GM21515 (cell line): ENCODE measurements at regions not wholly inside any gene's neighbourhood (a gene's known extent, or its start where the extent isn't known, plus 50 kb on each side); places are given as distances from the start of the nearest gene placed in this dataset.

Experiments
- ATAC-seq: cut with Tn5 transposase; IDR thresholded peaks from one replicate; pipeline ENCODE4 v1.9.1; 2021; ENCODE audit not compliant: unreplicated experiment

DNA sequence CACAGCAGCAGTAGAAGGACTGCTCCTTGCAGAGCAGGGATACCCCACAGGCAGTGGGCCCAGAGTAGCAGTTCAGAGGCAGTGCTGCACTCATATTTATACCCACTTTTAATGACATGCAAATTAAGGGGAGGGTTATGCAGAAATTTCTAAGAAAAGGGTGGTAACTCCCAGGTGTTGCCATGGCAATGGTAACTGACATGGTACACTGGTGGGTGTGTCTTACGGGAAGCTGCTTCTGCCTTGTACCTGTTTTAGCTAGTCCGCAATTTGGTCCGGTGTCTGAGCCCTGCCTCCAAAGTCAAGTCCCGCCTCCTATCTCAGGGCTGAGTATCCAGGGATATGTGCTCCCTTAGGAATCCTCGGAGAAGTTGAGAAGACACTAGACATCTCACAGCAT lies 79.2 kb upstream of the UQCRFS1 start:
- ATAC-seq, result no peak

DNA sequence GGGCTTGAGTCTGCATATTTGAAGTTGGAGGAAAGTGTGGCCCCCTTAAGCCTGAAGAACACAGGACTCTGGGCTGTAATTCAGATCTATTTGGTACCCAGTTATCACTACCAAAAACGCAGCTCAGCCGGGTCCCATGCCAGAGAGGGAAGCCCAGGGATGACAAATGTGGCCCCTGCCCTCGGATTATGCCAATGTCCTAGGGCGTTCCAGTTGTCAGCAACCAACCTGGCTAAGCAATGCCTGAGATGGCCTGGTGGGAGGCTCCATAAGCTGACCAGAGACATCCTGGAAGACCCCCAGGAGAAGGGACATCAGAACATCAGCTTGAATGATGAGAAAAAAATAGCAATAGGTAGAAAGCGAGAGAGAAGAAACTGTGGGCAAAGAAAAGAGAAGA lies 79.6 kb upstream of the UQCRFS1 start:
- ATAC-seq, result no peak

GRCh38 chr19:29293292-29293691 lies 80.3 kb upstream of the UQCRFS1 start:
- no peak for ATAC-seq

- no peak for ATAC-seq
Measured at GRCh38 chr19:29293736-29294342, 80.9 kb upstream of the UQCRFS1 start.

GRCh38 chr19:29294343-29294811 lies 81.4 kb upstream of the UQCRFS1 start:
- no peak for ATAC-seq

- no peak for ATAC-seq
Measured at GRCh38 chr19:29295285-29295684, 82.3 kb upstream of the UQCRFS1 start.

GRCh38 chr19:29297381-29297780 lies 84.4 kb upstream of the UQCRFS1 start:
- ATAC-seq, result no peak

DNA sequence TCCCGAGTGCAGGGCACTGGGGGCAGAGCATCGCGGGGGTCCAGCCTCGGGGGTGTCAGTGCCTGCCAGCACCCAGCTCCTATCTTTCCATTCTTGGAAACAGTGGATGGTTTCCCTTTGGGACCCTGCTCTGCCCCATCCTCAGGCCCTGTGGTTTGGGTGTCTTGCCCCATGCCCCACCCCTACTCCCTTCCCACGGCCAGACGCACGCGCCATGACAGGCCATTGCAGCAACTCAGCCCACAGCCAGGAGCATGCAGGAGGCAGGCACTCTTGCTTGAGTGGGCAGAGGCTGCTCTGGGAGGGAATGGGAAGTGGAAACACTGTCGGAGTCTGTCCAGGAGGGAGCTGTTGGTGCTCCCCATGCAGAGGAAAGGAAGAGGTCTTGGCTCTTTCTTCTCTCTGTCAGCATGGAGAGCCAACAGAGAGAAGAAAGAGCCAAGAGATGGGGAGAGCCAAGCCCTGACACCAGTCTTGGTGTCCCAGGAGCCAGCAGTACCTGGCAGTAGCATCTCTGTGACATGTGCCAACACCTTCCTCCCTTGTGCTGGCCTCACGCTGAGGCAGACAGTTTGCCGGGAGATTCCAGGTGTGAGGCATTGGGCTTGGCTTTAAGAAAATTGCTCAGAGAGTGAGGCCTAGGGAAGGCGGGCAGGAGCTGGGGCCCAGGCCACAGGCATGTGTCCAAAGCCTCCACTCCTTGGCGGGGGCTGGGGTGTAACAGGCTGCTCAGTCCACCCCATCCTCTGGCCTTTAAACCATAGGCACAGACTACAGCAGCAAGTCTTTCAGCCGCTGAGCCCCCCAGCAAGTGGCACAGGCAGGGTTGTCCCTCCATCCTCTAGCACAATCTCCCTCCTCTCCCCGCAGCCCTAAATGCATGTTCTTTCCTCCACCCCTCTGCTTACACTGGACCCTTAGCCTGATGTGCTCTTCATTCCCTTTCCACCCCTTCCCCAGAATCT lies 86.7 kb upstream of the UQCRFS1 start:
- no peak for ATAC-seq

- ATAC-seq, result no peak
Measured at GRCh38 chr19:29302002-29302928, 89.3 kb upstream of the UQCRFS1 start.

- ATAC-seq, result no peak
Measured at GRCh38 chr19:29303069-29303718, 90.2 kb upstream of the UQCRFS1 start.

- no peak for ATAC-seq
Measured at GRCh38 chr19:29303719-29304090, 90.8 kb upstream of the UQCRFS1 start.

DNA sequence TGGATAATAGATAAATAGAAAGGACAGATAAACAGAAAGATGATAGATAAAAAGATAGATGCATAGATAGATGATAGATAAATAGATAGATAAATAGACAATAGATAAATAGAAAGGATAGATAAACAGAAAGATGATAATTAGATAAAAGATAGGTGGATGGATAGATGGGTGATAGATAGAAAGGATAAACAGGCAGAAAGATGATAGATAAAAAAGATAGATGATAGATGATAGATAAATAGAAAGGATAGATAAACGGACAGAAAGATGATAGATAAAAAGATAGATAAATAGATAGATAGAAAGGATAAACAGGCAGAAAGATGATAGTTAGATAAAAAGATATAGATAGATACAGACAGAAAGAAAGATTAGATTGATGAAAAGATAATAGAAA lies 92.3 kb upstream of the UQCRFS1 start:
- no peak for ATAC-seq

DNA sequence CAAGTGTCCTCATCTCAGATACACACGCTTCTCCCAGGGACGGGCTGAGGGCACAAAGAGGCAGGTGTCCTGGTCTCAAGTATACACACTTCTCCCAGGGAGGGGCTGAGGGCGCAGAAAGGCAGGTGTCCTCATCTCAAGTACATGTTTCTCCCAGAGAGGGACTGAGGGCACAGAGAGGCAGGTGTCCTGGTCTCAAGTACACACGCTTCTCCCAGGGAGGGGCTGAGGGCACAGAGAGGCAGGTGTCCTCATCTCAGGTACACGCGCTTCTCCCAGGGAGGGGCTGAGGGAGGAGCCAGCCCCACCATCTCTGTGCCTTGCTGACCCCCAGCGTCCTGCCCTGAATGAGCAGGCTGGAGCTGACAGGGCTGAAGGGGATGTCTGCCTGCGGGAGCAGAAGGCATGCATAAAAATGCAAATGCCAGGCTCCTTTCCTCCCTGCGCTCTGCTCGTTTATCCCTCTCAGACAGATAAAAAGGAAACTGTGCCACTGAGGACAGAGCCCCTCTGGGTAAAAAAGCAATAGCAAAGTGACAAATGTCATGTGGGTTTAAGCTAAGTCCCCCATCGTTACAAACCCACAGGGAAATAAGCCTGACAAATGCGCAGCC lies 96.1 kb upstream of the UQCRFS1 start:
- ATAC-seq, result no peak

DNA sequence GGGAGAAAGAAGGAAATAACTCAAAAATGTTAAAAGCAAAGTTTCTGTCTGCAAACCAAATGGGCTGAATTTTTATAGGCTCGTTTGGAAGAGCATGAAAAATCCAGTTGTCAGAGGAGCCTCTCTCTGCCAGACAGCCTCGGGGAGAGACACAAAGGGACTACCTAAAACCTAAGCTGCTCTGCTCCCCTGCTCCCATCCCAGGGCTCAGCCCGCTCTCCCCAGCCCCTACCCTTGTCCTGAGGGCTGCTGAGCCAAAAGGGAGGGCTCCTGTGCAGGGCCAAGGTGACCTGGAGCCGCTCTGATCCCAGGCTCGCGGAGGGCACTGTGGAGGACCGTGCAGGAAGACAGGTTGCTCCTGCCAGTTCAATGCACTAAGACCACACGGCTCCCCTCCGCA lies 96.7 kb upstream of the UQCRFS1 start:
- no peak for ATAC-seq

- ATAC-seq, result no peak
Measured at GRCh38 chr19:29311191-29311790, 98.3 kb upstream of the UQCRFS1 start.

DNA sequence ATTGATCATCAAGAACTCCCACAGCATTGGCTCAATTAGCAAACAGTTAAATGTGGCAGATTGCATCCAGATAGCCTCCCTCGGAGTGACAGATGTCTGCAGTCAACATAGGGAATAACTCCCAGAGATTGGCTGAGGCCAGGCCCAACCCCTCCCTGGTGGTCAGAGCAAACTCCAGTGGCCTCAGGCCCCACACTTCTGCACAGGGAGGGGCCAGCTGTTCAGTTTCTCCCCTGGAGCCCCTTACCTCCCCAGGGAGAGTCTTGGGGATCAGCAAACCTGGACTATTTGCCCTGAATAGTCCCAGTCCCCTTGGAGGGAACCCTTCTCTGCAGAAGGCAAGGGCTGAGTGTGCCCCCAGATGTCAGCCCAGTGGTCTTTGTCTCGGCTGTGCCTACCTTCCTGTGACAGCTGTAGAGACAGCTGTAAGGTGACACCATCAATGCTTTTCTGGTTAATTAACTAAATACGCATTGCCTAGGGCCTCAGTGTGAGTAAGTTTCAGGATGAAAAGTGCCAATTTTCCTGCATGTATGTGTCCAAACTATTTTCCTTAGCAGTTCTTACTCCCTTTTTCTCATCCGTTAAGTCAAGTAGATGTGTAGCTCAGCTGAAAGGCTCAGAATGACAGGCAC lies 102.7 kb upstream of the UQCRFS1 start:
- ATAC-seq, result no peak

GRCh38 chr19:29318581-29318980 lies 105.6 kb upstream of the UQCRFS1 start:
- ATAC-seq, result no peak

DNA sequence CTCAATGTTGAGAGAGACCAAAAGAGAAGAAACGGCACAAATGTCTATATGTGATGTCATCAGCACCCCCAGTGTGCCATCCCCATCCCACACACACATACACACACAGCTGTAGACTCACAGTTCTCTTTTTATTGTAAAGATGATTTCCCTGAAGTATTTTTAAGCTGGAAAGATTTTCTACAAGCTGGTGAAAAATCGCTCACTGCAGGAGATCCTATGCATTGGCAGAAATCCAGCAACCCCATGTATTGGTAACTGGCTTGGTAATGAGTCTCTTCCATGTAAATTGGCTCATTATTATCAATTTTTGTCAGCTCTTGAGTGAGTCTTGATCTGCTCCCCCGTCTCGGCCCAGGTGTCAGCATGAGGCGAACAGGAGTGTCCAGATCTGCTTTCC lies 107.1 kb upstream of the UQCRFS1 start:
- ATAC-seq, result no peak

DNA sequence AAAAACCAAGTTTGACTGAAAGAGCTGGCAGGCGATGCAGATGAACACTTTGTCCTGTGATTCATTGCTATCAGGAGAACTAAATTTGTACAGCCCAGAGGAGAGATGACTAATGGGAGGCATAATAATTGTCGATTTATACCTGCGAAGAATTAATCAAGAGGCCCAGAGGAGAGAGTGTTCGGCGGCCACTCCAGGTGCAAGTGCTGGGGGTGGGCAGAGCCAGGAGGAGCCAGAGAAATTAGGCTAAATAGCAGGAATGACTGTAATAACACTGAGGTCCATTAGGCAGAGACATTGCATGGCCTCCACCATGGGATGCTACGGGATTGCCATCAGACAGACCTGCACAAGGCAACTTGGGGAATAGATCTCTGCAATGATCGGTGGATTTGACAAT lies 107.7 kb upstream of the UQCRFS1 start:
- ATAC-seq, result no peak
